Tibial nerve (tissue), 4 donors: ENCODE measurements at regions not wholly inside any gene's neighbourhood (a gene's known extent, or its start where the extent isn't known, plus 50 kb on each side); places are given as distances from the start of the nearest gene placed in this dataset.
"Not testable (repeated sequence)": the region's sequence is repeated elsewhere in the genome, so short reads cannot be mapped to it uniquely, and the experiment has no call there.

Experiments used
- DNase-seq, 2 donors: peaks; one replicate each; pipeline ENCODE4 v3.0.0-alpha.2; 2019; ENCODE audit warnings: low spot score in 2 of 2
- H3K27ac ChIP-seq, 4 donors: fragments of 200-600 bp; sonication (generic) in 3 of 4; one replicate each; pipeline ENCODE4 v1.5.1; 2017 to 2019; ENCODE audit warnings: mild to moderate bottlenecking in 1 of 4
- H3K27me3 ChIP-seq, 2 donors: fragments of 200-600 bp; sonication (generic) in 1 of 2; one replicate each; pipeline versions ENCODE4 v1.5.1 to v1.6.0; 2017 to 2019
- H3K36me3 ChIP-seq, 3 donors: fragments of 200-600 bp; sonication (generic); one replicate each; pipeline ENCODE4 v1.5.1; 2018 to 2019
- H3K4me1 ChIP-seq, 4 donors: fragments of 200-600 bp; sonication (generic) in 3 of 4; one replicate each; pipeline ENCODE4 v1.5.1; 2017 to 2019
- H3K4me3 ChIP-seq, 4 donors: fragments of 200-600 bp; sonication (generic) in 3 of 4; one replicate each; pipeline ENCODE4 v1.5.1; 2017 to 2019; ENCODE audit warnings: mild to moderate bottlenecking in 1 of 4, moderate library complexity in 1 of 4
- H3K9me3 ChIP-seq, 4 donors: fragments of 200-600 bp; sonication (generic) in 3 of 4; one replicate each; pipeline ENCODE4 v1.5.1; 2017 to 2019
- CTCF ChIP-seq, 5 experiments: fragments of 200-600 bp in 3 of 5; fragments of 450-650 bp in 2 of 5; sonication (generic) in 3 of 5; IDR thresholded peaks; one replicate each; pipeline ENCODE4 v1.5.1; 2016 to 2019; ENCODE audit warnings: antibody characterized with exemption in 5 of 5, mild to moderate bottlenecking in 3 of 5, moderate library complexity in 2 of 5
- EP300 ChIP-seq, 2 donors: sonication (generic); formaldehyde crosslinking; IDR thresholded peaks; one replicate each; pipeline ENCODE4 v1.6.1; 2017; ENCODE audit warnings: antibody characterized with exemption in 2 of 2, mild to moderate bottlenecking in 1 of 2
- POLR2A ChIP-seq, 2 donors: fragments of 450-650 bp; IDR thresholded peaks; one replicate each; pipeline ENCODE4 v1.6.1; 2017; ENCODE audit warnings: antibody characterized with exemption in 2 of 2, mild to moderate bottlenecking in 2 of 2, moderate library complexity in 2 of 2
- WGBS, 2 donors: methylation state at CpG; one replicate each; pipeline ENCODE4 v1.1.5; 2018; 5-methylcytosine and 5-hydroxymethylcytosine counted together

GRCh38 chr20:47444584-47444983 is 57.1 kb upstream of the NCOA3 start:
- no peak for TF ChIP-seq CTCF (IDR thresholded peaks at IDR 0.05)
- TF ChIP-seq EP300 (IDR thresholded peaks at IDR 0.05), result no peak
- TF ChIP-seq POLR2A (IDR thresholded peaks at IDR 0.05), result no peak
- 94% methylated on average over 4 of the region's 4 CpGs for WGBS, 2 donors
- no peak for DNase-seq
- Histone ChIP-seq H3K4me1 (no peaks in the 10 kb centered on the region), H3K27ac (no peak overlapping the region), H3K9me3 (no peaks in the 10 kb centered on the region), H3K4me3 (no peak overlapping the region), H3K27me3 (no peaks in the 10 kb centered on the region), H3K36me3 (no peaks in the 10 kb centered on the region)

- no peaks in the 10 kb centered on the region for H3K36me3 ChIP-seq
- H3K4me1 ChIP-seq, result no peaks in the 10 kb centered on the region
- WGBS, 2 donors, result 86 to 87% methylated on average over 8 of the region's 8 CpGs
- TF ChIP-seq EP300 (IDR thresholded peaks at IDR 0.05) (no peak), POLR2A (IDR thresholded peaks at IDR 0.05) (no peak), CTCF (IDR thresholded peaks at IDR 0.05) (no peak)
- no peaks in the 10 kb centered on the region for H3K9me3 ChIP-seq
- no peaks in the 10 kb centered on the region for H3K27me3 ChIP-seq
- H3K27ac ChIP-seq, result no peak overlapping the region
- no peak overlapping the region for H3K4me3 ChIP-seq
- DNase-seq, result no peak
These were observed 56.4 kb upstream of the NCOA3 start for GRCh38 chr20:47445291-47445690.

- not testable (repeated sequence) for H3K36me3 ChIP-seq, H3K4me1 ChIP-seq, H3K27me3 ChIP-seq, H3K4me3 ChIP-seq, H3K9me3 ChIP-seq, DNase-seq, H3K27ac ChIP-seq
- WGBS, 2 donors, result 93% methylated on average over 15 of the region's 15 CpGs
These were observed 54.1 kb upstream of the NCOA3 start for GRCh38 chr20:47447350-47448296.

GRCh38 chr20:47448429-47448828 is 53.3 kb upstream of the NCOA3 start:
- H3K27me3 ChIP-seq, result no peaks in the 10 kb centered on the region
- no peak for DNase-seq
- H3K9me3 ChIP-seq, result no peaks in the 10 kb centered on the region
- peaks cover 0 to 6% (median 0%) of the 10 kb centered on the region in 4 donors for H3K4me1 ChIP-seq
- H3K4me3 ChIP-seq, result no peak overlapping the region
- no peaks in the 10 kb centered on the region for H3K36me3 ChIP-seq
- WGBS, 2 donors, result 80 to 85% methylated on average over 4 of the region's 4 CpGs
- no peak overlapping the region for H3K27ac ChIP-seq
- TF ChIP-seq CTCF (IDR thresholded peaks at IDR 0.05) (no peak), EP300 (IDR thresholded peaks at IDR 0.05) (no peak), POLR2A (IDR thresholded peaks at IDR 0.05) (no peak)

- Histone ChIP-seq H3K36me3 (no peaks in the 10 kb centered on the region), H3K27me3 (no peaks in the 10 kb centered on the region), H3K27ac (no peak overlapping the region), H3K9me3 (no peaks in the 10 kb centered on the region), H3K4me1 (peaks cover 0 to 6% (median 0%) of the 10 kb centered on the region in 4 donors), H3K4me3 (no peak overlapping the region)
- no peak for TF ChIP-seq POLR2A (IDR thresholded peaks at IDR 0.05)
- TF ChIP-seq CTCF (IDR thresholded peaks at IDR 0.05), result no peak
- no peak for TF ChIP-seq EP300 (IDR thresholded peaks at IDR 0.05)
- 80% methylated on average over 3 of the region's 3 CpGs for WGBS, 2 donors
- no peak for DNase-seq
These were observed 50.1 kb upstream of the NCOA3 start for GRCh38 chr20:47451602-47451904.
